ENCODE measurements at regions not wholly inside any gene's neighbourhood (a gene's known extent, or its start where the extent isn't known, plus 50 kb on each side); places are given as distances from the start of the nearest gene placed in this dataset.
"Not testable (repeated sequence)": the region's sequence is repeated elsewhere in the genome, so short reads cannot be mapped to it uniquely, and the experiment has no call there.

DNA sequence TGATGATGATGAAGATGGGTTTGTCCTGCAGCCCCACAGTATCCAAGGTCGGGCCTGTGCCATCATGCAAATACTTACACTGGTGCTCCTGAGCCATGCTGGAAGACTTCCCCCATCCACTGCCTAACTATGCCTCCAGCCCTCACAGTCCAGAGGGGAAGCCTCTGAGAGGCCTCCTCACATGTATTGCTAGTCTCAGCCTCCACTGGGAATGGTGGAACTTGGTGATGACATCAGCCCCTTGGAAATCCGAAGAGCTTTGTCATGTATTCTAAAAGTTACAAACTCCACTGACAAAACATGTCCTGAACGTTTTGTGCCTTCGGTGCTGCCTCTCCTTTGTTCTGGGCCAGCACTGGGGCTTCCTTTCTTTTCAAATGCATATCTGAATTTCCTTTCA is 61.1 kb upstream of the DMRTB1 start:
- H3K4me3 ChIP-seq (ENCODE audit: control insufficient read depth, low read depth, low read length) = no peak overlapping the region
- no peak for DNase-seq (ENCODE audit: low read depth)
- TF ChIP-seq, protein P1, sequence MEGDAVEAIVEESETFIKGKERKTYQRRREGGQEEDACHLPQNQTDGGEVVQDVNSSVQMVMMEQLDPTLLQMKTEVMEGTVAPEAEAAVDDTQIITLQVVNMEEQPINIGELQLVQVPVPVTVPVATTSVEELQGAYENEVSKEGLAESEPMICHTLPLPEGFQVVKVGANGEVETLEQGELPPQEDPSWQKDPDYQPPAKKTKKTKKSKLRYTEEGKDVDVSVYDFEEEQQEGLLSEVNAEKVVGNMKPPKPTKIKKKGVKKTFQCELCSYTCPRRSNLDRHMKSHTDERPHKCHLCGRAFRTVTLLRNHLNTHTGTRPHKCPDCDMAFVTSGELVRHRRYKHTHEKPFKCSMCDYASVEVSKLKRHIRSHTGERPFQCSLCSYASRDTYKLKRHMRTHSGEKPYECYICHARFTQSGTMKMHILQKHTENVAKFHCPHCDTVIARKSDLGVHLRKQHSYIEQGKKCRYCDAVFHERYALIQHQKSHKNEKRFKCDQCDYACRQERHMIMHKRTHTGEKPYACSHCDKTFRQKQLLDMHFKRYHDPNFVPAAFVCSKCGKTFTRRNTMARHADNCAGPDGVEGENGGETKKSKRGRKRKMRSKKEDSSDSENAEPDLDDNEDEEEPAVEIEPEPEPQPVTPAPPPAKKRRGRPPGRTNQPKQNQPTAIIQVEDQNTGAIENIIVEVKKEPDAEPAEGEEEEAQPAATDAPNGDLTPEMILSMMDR (IDR thresholded peaks at IDR 0.05; ENCODE audit: control insufficient read depth, insufficient read depth, low read depth, low read length, missing control alignments) = no peak

DNA sequence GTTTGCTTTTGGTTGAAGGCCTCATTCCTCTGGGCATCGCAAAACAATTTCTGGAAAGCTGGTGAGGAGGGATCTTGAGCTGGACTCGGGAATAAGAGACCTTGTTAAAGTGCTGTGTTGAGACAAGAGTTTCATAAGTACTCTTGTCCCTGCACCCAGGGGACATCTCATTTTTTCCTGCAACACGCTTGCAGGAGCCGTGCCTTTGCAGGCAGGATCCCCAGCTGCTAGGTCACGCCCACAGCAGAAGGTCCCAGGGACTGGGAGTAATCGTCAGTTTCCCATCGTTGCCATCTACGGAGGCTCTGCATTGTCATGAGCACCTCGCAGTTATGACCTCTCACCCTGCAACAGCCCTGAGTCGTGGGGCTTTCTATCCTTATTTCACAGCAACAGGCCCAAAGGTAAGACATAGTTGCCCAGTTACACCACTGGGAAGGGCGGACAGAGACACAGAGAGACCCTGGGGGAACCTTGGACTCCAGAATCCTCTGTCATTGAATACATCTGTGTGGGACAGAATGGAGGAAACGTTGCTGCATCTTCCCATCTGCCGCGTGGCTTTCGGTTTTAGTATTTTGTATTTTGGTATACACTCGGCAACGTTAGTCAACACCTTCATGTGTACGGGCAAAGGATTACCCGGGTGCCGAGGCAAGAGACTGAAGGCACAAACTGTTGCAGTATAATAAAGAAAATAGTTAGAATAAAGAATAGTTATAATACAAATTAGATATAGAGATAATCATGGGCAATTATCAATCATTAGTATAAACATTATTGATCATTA is 60.4 kb upstream of the DMRTB1 start:
- no peak overlapping the region for H3K4me3 ChIP-seq (ENCODE audit: control insufficient read depth, low read depth, low read length)
- TF ChIP-seq, protein P1 (IDR thresholded peaks at IDR 0.05; ENCODE audit: control insufficient read depth, insufficient read depth, low read depth, low read length, missing control alignments) = no peak
- no peak for DNase-seq (ENCODE audit: low read depth)

DNA sequence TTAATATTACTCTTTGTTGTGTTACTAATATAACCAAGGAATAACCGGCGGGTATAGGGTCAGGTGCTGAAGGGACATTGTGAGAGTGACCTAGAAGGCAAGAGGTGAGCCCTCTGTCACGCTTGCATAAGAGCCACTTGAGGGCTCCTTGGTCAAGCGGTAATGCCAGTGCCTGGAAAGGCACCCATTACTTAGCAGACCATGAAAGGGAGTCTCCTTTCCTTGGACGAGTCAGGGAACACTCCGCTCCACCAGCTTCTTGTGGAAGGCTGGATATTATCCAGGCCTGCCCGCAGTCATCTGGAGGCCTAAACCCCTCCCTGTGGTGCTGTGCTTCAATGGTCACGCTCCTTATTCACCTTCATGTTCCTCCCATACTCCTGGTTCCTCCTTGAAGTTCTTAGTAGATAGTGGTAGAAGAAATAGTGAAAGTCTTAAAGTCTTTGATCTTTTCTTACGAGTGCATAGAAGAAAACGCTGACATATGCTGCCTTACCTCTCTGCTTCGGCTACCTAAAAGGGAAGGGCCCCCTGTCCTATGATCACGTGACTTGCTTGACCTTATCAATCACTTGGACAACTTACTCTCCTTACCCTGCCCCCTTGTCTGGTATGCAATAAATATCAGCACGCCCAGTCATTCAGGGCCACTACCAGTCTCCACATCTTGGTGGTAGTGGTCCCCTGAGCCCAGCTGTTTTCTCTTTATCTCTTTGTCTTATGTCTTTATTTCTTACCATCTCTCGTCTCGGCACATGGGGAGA is 59.6 kb upstream of the DMRTB1 start:
- not testable (repeated sequence) for H3K4me3 ChIP-seq (ENCODE audit: control insufficient read depth, low read depth, low read length); DNase-seq (ENCODE audit: low read depth)

DNA sequence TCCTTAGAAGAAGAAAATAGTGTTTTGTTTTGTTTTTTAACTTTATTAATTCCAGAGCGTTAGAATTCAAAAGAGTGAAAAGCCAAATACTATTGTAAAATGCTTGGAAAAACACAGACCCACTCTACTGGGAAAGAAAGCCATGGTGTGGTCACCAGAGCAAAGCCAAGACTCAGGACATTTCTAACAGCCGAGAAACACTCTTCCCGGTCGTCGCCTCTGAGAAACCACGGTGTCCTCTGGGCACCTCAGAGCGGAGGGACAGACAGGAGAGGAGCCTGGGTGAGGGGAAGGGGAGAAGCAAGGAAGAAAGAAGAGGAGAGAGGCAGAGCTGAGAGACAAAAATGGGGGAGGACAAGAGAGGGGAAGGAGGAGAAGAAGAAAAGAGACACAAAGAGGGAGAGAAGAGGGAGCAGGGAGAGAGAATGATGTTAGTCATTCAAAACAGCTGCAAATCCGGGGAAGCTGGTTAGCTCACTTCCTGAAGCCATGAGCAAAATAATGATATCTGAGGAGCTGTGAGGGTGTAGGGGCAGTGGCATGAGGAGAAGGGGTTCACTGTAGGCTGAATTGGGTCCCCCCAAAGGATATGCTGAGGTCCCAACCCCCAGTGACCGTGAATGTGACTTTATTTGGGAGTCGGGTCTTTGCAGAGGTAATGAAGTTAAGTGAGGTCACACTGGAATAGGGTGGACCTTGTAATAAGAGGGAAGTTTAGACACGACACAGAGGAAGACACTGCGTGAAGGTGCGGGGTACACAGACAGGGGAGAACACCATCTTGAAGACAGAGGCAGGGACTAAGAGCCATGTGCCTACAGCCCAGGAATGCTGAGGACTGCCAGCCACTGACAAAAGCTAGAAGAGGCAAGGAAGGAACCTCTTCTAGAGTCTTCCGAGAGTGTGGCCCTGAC is 58.2 kb upstream of the DMRTB1 start:
- TF ChIP-seq, protein P1 (IDR thresholded peaks at IDR 0.05; ENCODE audit: control insufficient read depth, insufficient read depth, low read depth, low read length, missing control alignments) = no peak
- no peak overlapping the region for H3K4me3 ChIP-seq (ENCODE audit: control insufficient read depth, low read depth, low read length)
- no peak for DNase-seq (ENCODE audit: low read depth)

DNA sequence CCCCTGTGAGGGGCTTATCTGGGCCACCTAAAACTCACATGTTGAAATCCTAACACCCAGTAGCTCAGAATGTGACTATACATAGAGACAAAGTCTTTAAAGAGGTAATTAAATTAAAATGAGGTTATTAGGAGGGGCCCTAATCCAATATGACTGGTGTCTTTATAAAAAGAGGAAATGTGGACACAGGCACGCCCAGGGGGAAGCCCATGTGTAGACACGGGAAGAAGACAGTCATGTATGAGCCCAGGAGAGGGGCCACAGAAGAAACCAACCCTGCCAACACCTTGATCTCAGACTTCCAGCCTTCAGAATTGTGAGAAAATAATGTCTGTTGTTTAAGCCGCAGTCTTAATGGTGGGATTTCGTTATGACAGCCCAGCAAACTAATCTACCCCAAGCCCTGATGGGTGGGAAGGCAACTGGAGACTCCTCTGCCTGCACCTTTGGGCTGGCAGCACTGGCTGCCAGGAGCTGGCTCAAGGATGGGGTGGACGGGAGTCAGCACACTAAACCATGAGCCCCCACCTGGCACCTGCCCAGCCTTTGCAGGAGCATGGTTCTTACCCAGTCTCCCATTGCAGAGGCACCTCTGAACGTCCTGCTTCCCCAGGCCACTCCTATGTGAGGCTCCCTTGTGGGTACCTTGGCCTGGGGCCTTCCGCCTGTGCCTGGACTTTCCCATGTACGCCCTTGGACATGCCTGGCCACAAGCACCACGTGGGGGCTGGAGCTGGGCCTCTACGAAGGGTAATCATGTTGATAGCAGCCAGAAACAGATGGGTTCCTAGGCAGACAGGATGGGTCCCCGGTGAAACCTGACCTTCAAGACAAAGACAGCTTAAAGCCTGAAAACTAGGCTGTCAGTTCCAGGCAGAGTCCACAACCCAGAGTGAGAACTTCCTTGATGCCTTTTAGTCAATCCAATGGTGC is 57.1 kb upstream of the DMRTB1 start:
- no peak for DNase-seq (ENCODE audit: low read depth)
- TF ChIP-seq, protein P1 (IDR thresholded peaks at IDR 0.05; ENCODE audit: control insufficient read depth, insufficient read depth, low read depth, low read length, missing control alignments) = no peak
- H3K4me3 ChIP-seq (ENCODE audit: control insufficient read depth, low read depth, low read length) = no peak overlapping the region

DNA sequence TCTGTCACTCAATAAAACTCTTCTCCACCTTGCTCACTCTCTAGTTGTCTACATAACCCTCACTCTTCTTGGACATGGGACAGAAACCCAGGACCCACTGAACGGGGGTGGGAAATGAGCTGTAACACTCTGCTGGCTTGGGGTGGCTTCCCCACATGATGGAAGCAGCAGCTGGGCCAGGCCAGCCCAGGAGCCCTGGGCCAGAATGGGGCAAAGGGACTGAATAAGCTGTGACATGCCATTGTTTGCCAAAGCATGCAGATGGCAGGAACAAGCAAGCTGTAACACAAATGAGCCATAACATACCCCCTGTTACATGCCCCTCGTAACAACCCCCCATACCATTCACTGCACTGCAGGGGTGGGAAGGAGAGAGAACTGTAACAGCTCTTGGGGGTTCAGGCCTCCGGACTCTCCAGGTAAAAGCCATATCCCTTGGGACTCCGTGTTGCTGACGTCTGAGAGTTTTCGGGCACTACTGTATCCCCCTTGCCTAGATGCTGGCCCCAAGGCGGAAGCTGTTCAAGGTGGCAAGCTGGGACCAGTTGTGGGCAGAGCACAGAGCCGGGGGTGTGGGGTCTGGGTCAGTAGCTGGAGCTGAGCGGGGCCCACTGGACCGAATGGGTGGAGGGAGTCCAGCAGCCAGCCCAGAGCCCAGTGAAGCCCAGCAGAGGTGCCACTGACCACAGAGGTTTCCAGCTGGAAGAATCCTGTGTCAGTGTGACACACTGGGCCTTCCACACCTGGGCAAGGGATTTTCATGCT is 56.1 kb upstream of the DMRTB1 start:
- no peak for DNase-seq (ENCODE audit: low read depth)
- TF ChIP-seq, protein P1 (IDR thresholded peaks at IDR 0.05; ENCODE audit: control insufficient read depth, insufficient read depth, low read depth, low read length, missing control alignments) = no peak
- no peak overlapping the region for H3K4me3 ChIP-seq (ENCODE audit: control insufficient read depth, low read depth, low read length)
